ENCODE measurements at regions not wholly inside any gene's neighbourhood (a gene's known extent, or its start where the extent isn't known, plus 50 kb on each side); places are given as distances from the start of the nearest gene placed in this dataset.

GRCh38 chr2:40935349-40935748 is 483.5 kb upstream of the SLC8A1 start:
- DNase-seq (ENCODE audit: low read depth, low spot score) = no peak

- no peak for DNase-seq (ENCODE audit: low read depth, low spot score)
Observed at GRCh38 chr2:40937284-40937683, 485.4 kb upstream of the SLC8A1 start.

- no peak for DNase-seq (ENCODE audit: low read depth, low spot score)
Observed at GRCh38 chr2:40953341-40953740, 501.5 kb upstream of the SLC8A1 start.

DNA sequence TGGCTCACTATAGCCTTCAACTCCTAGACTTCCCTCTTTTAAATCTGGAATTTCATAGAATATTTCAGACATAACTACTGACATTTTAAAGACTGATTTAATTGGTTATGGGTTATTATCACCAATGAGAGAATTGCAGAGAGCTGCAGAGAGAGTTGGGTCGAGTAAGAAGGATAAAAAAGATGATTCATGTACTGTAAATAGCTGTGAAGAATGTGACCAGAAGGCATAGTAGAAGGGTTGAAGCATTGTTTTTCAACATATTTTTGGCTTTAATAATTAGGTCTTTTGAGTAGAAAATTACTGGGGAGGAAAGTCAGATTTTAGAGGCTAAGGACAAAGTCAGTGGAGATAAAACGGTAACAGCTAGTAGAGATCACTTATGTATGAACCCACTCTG is 503.2 kb upstream of the SLC8A1 start:
- DNase-seq (ENCODE audit: low read depth, low spot score) = no peak

DNA sequence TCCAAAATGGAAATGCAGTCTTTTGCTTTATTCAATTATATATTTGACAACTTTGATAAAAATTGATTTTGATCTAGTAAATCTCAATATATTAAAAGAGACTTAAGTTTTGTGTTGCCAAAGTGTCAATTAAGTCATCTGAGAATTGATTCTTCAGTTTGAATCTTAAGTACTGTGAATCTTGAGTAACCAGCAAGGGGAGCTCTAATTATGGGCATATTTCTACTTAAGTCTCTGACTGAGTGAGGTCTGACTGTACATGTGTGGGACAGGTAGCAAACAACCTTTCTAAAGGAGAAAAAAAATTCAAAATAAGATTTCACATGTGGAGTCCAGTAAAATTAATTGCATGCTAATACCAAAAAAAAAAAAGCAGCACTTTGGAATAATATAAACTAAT is 503.7 kb upstream of the SLC8A1 start:
- DNase-seq (ENCODE audit: low read depth, low spot score) = no peak

GRCh38 chr2:40957508-40957907 is 505.6 kb upstream of the SLC8A1 start:
- no peak for DNase-seq (ENCODE audit: low read depth, low spot score)

GRCh38 chr2:40962026-40962425 is 510.1 kb upstream of the SLC8A1 start:
- no peak for DNase-seq (ENCODE audit: low read depth, low spot score)

DNA sequence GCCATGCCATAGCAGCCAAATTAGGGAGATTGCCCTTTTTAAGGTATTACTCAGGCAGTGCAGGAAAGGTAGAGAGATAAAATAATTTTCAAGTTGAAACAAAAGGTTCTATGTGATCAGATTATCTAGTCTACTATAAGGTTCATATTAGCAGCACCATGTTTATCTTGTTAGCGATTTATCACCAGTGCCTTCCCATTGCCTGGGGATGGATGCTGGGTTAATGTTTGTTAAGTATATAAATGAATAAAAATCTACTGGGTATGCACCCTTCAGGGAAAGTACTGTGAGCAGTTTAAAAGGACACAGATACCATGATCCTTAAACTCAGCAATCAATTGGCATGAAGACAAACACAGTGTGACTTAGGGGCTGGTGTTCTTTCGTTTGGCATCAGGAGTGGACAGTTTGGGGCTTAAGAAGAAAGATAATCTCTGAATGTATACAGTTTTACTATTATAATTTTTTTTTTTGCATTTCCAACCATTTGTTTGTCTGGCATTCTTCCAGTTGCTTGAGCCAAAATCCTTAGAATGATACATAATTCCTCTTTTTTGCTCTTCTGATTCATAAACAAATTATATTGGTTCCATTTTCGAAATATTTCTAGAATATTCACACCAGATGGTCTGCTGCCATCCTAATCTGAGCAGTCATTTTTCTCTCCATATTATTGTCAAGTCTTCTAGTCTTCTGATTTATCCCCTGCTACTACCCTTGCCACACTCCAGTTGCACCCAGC is 512.8 kb upstream of the SLC8A1 start:
- no peak for DNase-seq (ENCODE audit: low read depth, low spot score)

DNA sequence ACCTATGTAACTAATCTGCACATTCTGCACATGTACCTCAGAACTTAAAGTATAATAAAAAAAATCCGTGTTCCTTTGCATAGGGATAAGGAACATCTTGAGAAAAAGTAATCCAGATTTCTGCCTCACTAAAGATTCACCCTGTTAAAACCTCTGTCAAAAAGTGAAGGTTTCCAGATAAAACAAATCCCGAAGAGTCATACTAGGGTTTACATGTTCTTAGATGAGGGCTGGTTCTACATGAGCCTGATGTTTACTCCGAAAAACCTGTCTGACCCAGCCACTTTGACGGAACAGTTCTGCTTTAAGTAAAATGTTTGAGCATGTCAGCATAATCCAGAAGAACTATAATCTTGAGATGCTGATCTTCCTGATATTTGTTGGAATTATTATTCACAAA is 515.6 kb upstream of the SLC8A1 start:
- no peak for DNase-seq (ENCODE audit: low read depth, low spot score)

- DNase-seq (ENCODE audit: low read depth, low spot score) = no peak
Observed at GRCh38 chr2:40975151-40975550, 523.3 kb upstream of the SLC8A1 start.

DNA sequence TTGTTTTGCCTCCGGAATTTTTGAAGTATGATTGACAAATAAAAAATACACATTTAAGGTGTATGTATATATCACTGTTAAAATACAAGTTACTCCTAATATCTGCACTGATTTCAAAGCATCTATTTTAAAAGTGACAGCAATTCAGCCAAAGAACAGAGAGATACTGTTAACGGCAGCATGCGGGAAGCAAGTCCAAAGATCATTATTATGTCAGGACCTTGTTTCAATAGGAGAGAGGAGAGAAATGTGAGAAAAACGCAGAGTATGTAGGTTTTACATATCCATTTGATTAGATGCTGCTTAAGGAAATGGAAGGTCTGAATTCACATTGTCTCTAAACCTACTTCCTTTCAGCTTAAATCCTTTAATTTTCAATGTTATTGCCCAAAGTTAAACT is 545.5 kb upstream of the SLC8A1 start:
- DNase-seq (ENCODE audit: low read depth, low spot score) = no peak

- no peak for DNase-seq (ENCODE audit: low read depth, low spot score)
Observed at GRCh38 chr2:41000374-41000773, 548.5 kb upstream of the SLC8A1 start.

DNA sequence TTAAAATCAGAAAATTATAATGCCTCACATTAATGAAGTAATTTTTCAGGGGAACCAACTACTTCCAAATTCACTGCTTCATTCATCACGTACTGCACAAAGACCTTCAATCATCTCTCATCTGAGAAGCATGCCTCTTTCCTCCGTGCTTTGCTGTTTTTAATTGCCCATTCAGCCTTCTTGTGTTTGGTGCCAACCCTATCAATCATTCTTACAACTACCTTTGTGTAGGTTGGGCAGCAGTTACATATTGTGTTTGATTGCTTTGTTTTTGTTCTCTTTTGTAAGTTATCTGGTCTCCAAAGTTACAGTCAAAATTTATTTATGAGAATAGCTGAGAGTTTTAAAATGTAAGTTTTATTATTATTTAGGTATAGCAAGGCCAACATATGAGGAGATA is 549.0 kb upstream of the SLC8A1 start:
- no peak for DNase-seq (ENCODE audit: low read depth, low spot score)

- no peak for DNase-seq (ENCODE audit: low read depth, low spot score)
Observed at GRCh38 chr2:41004700-41005099, 552.8 kb upstream of the SLC8A1 start.

DNA sequence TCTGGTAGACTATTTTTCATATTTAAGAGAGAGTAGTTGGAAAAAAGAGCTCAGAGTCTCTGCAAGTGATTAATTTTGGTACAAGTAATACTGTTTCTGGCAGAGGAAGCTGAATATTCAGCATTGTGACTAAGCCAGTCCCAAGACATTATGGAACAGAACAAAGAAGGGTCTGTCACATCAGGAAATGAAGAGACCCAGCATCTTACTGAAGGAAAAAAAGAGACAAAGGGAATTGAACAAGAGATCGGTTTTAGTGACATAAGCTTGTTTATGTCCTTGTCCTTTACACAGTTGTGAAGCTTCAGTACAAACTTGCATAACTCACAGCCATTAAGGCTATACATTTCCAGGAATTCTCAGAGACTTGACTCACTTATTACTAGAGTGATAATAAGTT is 568.5 kb upstream of the SLC8A1 start:
- no peak for DNase-seq (ENCODE audit: low read depth, low spot score)

DNA sequence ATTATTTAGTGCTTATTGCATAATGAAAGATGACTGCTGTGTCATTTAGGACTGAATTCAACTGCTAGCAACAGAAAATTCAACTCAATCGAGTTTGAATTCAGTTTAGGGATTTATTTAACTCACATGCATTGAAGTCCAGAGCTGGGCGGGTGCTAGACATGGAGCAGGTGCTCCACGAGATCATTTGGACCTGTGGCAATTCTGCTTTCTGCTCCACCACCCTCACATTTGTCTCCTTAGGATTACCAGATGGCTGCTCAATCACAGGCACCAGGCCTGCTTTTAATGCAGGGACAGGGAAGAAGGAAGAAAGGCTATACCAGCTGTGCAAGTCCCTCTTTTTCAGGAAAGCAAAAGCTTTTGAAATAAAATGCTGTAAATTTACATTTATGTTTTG is 572.9 kb upstream of the SLC8A1 start:
- DNase-seq (ENCODE audit: low read depth, low spot score) = no peak

DNA sequence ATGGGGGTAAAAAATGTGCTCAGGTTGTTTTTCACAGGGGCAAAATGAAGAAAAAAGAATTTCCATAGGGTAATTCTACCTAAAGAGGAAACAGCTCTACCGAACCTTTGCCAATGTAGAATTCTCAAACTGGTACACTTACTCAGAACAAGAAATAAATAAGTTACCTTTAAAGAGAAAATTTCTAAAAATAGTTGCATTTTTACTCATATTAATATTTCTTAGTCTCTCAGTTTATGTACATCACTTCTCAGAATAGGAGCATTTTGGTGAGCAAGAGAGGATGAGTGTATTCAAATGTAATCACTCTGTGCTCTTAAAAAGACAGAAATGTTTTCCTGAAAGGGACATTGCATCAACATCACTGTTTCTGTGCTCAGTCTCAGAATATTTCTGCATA is 574.7 kb upstream of the SLC8A1 start:
- no peak for DNase-seq (ENCODE audit: low read depth, low spot score)

DNA sequence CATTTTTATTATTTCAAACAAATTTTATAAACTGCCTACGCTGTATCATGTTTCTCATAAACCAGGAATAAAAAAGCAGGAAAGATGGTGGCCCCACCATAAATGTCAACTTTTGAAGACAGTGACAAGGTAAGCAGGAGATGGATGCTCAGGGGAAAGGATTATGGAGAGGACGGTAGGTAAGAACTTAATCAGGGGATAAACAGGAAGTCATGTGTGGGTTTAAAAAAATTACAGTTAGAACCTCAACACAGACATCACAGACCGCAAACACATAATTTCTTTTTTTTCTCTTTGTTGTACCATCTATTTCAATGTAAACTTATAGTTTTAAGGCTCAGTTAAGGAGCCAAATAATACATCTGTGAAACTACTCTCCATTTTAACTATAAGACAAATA is 575.2 kb upstream of the SLC8A1 start:
- no peak for DNase-seq (ENCODE audit: low read depth, low spot score)

- no peak for DNase-seq (ENCODE audit: low read depth, low spot score)
Observed at GRCh38 chr2:41031282-41031681, 579.4 kb upstream of the SLC8A1 start.

GRCh38 chr2:41032715-41033114 is 580.8 kb upstream of the SLC8A1 start:
- no peak for DNase-seq (ENCODE audit: low read depth, low spot score)

- DNase-seq (ENCODE audit: low read depth, low spot score) = peak; percentile 53
Observed at GRCh38 chr2:41033127-41033526, 581.2 kb upstream of the SLC8A1 start.

GRCh38 chr2:41038408-41038807 is 586.5 kb upstream of the SLC8A1 start:
- no peak for DNase-seq (ENCODE audit: low read depth, low spot score)

GRCh38 chr2:41039750-41040149 is 587.9 kb upstream of the SLC8A1 start:
- peak; percentile 33 for DNase-seq (ENCODE audit: low read depth, low spot score)

Data from ELF-1 (cell line).